HG03442 (cell line): ENCODE measurements at regions not wholly inside any gene's neighbourhood (a gene's known extent, or its start where the extent isn't known, plus 50 kb on each side); places are given as distances from the start of the nearest gene placed in this dataset.
"Not testable (repeated sequence)": the region's sequence is repeated elsewhere in the genome, so short reads cannot be mapped to it uniquely, and the experiment has no call there.

Source experiments
- ATAC-seq: cut with Tn5 transposase; IDR thresholded peaks from one replicate; pipeline ENCODE4 v1.9.1; 2021; ENCODE audit warnings: mild to moderate bottlenecking, moderate library complexity; ENCODE audit not compliant: unreplicated experiment

DNA sequence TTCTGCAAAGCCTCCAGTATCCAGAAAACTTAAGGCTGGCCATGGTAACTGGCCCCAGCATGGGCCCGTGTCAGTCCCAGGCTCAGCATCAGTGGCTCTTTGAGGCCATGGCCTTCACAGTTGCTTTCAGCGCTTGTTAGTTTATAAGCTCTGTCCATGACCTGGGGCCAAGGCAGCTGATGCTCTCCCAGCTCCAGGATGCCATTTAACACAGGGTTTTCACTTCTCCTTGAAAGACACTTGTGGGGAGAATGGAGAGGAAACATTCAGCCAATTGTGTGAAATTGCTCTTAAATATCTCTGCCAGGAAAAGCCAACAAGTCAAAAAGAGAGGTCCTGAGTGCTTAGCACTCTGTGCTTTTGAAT is 321.3 kb downstream of the FOXO1 start:
- ATAC-seq, result no peak

DNA sequence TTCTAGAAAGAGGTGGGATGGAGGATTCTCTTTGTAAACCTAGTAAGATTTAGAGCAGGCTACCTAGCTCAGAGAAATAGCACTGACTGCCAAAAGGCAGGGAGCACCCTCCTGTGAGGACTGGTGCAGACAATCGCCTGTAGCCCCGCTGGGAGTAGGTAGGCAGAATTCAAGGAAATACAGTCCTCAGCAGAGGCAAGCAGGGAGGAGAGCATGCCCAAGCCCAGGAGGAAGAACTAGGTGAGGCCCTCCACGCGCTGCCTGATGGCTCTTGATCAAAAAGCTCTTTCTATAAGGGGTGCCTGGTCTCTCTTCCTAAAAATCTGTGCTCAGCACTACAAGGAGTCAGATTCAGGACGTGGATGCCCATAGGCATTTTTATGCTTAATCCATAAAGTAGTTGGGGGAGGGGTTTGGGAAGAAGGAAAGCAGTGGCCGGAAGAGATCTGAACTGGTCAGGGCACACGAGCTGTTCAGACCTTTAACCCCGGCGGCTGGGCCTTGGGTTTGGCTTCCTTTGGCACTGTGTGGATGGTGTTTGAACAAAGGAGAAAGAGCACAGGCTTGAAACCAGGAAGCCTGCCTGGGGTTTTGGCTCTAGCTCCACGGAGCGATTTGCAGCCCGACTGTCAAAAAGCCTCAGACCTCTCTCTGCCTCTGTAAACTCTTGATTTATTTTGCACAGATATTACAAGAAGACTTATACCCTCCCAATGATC is 320.6 kb downstream of the FOXO1 start:
- ATAC-seq, result no peak

DNA sequence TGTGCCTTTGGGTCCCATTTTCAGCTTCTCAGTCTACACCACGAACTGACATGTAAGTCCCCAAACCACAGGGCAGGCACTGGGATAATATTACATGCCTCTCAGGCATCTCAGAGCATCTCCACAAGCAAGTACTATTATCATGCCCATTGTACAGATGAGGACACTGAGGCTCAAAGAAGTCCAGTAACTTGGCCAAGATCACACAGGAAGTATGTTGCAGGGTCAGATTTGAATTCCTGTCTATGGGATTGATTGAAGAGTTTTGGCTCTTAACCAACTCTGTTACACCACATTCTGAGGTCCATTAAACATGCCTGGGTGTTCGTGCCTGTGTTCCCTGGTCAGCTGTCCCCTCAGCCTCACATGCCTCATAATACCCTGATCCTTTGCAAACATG is 319.8 kb downstream of the FOXO1 start:
- no peak for ATAC-seq

DNA sequence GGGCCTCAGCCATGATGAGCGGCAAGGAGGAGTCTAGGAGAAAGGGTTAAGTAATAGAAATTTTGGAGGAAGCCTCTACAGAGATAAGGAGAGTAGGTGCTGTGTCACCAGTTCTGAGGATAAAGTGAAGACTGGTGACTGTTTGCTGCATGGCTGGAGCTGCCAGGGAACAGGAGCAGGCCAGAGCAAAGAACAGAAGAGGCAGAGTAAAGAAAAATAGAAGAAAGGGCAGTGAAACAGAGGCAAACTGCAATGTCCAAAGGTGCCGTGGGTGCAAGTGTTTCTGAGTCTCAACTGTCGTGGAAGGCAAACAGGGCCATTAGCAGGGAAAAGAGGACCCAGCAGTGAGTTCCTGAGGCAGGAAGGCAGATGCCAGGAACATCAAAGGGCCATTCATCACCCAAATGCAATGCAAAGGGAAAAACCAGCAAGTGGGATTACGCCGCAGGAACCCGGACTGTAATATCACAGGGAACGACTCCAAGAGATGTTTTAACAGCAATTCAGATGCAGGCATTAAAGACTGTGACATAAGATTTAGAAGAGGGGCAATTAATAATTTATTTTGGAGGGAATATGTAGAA is 318.3 kb downstream of the FOXO1 start:
- ATAC-seq, result no peak

DNA sequence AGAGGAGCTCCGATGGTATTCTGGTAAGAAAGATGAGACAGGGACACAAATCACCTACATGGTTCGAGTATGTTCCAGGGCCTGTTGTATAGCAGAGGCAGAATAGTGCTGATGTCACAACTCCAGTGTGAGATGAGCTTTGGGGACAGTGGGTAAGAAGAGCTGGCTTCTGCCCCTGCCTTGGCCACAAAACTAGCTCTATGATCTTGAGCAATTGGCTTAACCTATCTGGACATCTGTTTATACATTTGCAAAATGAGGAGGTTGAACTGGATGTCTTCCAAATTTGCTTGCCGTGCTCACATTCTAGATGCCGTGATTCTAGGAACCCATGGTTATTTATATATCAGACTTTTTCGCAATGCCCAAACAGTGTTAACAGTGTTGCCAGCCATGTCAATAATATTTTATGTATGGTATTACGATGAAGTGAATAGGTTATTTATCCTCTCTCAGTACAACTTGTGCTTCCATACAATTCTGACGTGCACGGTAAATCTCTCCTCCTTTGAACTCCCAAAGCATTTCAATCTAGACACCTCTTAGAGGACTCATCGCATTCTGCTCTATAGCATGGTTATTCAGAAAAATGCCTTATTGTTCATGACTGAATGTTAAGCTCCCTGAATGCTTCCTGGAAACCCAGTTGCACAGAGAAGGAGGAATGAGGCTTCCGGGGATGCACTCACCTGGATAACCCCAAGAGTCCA is 316.0 kb downstream of the FOXO1 start:
- no peak for ATAC-seq

DNA sequence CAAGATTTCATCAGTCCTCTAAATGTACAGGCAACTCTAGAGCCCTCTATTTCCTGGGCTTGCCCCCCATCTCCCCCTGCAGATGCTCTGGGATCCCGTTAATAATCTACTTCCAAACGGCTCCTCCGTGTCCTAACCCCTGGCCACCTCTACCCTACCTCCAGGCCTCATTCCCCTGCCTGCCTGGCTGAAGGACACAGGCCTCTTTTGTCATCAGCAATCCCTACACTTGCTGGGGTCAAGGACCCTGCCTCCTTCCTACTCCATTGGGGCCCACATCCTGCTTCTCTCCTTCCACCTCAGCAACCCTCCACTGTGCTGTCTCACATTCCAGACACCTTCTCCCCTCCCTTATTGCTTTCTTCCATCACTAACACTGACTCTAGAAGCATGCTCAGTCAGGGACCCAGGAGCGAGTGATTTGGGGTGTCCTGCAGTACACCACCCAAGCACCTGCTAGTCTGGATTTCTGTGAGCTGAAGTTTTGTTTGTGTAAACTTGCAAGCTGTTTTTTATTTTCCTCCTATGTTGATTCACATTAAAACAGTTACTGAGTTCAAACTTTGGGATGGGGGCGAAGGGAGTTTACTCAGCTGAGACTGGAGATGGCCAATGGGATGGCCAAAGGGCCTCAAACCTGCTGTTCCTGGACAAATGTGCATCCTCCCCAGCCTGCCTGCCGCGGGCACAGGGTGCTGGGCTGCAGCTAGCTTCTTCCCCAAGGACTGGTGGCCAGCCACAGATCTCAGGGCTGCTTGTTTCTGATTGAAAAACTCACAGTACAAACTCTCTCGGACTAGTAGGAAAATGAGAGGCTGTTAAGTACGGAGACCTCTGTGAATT is 314.7 kb downstream of the FOXO1 start:
- no peak for ATAC-seq

DNA sequence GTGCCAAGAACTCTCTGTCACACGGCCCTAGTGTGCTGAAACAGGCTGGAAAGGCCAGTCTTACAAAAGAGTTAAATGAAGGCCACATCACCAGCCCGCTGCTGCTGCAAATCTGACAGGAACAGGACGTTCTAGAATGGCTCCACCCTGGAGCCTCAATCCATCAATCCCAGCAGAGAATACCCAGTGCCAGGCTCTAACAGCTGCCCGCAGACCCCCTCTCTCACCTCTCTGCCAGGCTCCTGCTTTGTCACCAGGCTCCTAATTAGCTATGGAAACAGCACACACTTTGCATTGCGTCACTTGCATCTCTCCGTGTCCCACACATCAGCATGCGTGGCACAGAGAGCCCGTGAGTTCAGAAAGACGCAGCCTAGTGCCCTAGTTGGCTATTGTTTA is 314.1 kb downstream of the FOXO1 start:
- no peak for ATAC-seq

DNA sequence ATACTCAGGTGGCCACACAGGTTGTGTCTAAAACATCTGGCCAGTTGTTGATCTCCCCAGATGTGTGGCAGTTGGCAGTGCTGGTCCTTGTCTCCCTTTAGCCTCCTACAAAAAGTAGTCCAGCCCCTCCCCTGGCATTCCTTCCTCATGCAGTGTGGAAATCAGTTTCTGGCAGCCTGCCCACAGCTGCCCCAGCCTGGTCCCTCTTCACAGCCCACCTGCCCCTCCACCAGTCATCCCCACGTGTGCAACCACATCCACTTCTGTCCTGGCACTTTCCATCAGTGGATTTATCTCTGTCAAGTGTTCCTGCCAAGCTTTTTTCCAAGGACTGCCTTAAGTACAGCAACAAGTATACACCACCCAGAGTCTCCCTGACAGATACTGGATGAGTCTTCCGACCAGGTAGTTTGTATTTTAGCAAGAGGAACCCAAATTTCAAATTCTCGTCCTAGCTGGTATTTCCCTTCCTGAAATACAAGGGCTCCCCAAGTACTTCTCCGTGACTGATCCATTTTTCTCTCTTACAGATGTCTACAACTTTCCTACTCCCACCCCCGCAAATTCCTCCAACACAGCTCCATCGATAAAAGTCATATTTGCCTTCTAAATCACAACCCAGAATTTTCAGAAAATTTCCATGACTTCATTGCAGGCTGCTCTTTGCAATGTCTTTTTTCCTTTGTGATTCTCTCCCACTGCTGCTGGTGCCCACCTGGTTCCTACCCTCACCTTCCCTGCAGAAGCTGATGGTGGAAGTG is 313.5 kb downstream of the FOXO1 start:
- ATAC-seq, result no peak

DNA sequence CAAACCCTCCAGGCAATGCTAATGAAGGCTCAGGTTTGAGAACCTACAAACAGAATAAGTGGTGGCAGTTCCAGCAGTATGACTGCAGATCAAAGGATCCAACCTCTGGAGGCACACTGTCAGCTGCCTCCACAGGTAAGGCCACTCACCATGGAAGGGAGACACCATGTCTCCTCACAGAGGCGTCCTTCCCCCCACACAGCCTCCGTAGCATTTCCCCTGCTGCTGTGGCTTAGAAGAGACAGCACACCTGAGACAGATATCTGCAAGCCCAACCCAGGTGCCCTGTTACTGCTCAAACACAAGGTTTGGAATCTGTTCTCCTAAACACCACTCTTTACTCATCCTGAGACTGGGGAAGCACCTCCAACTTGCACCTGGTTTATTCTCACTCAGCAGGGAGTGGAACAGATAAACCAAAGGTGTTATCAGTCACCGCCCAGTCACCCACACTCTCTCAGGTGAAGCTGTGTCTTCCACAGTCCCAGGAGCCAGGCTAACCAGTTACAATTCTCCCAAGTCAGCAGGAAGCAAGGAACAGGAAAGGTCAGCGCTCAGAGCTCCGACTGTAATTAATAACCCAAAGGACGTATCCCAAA is 311.2 kb downstream of the FOXO1 start:
- no peak for ATAC-seq

DNA sequence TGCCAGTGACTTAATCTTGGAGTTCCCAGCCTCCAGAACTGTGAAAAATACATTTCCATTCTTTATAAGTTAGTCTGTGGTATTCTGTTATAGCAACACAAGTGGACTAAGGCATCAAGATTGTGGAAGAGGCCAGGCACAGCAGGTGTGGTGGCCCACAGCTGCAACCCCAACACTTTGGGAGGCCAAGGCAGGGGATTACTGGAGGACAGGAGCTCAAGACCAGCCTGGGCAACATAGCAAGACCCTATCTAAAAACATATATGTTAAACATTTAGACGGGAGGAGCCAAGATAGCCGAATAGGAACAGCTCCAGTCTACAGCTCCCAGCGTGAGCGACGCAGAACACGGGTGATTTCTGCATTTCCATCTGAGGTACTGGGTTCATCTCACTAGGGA is 310.4 kb downstream of the FOXO1 start:
- ATAC-seq, result no peak

DNA sequence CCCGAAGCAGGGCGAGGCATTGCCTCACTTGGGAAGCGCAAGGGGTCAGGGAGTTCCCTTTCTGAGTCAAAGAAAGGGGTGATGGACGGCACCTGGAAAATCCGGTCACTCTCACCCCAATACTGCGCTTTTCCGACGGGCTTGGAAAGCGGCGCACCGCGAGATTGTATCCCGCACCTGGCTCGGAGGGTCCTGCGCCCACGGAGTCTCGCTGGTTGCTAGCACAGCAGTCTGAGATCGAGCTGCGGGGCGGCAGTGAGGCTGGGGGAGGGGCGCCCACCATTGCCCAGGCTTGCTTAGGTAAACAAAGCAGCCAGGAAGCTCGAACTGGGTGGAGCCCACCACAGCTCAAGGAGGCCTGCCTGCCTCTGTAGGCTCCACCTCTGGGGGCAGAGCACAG is 310.0 kb downstream of the FOXO1 start:
- not testable (repeated sequence) for ATAC-seq

DNA sequence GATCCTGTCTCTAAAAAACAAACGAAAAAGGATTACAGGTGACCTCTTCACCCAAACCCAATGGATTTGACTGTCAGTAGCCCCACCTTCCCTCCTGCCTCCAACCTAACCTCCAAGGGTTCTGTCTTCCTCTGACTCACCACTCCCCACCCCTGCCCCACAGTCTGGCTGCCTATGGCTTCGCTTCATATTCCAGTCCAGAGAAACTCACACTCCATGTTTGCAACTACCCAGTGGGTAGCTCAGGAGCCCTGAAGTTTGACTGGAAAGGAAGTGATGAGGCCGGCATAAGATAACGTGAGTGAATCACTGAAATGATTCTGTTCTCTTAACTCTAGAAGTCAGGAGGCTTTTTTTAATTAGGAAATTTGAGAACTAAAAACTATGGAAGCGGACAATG is 303.9 kb downstream of the FOXO1 start:
- no peak for ATAC-seq

DNA sequence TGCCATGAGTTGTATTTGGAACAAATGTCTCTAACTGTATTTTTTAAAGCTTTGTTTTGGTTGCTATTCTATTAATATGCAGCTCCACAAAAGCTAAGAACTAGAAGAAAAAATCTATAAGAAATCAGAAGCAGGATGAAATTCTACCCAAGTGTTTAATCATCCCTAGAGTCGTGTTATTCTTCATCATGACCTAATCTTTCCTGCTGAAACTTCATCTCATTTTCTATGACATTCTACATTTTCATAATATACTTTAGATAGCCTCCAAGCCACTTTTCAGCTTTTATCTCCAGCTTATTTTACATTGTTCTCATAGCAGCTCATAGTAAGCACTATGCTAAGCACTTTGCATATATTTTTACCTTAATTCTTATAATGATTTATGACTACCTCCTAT is 302.8 kb downstream of the FOXO1 start:
- no peak for ATAC-seq

DNA sequence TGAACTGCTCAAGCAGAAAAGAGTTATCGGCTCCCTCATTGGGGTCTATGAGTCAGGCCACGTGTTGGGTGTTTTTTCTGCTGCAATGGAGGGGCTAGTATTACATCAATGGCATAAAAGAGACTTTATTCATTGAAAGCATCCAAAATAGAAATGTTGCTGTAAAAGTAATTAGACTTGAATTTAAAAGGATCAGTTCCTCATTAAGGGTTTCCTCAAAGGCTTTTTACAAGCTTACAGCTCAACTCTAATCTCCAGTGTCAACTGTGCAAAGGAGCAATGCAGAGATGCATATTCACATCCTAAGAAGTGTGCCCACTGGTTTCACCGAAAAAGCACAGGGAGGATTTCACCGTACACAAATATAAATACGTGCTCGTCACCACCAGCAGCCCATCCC is 300.3 kb downstream of the FOXO1 start:
- ATAC-seq, result no peak

DNA sequence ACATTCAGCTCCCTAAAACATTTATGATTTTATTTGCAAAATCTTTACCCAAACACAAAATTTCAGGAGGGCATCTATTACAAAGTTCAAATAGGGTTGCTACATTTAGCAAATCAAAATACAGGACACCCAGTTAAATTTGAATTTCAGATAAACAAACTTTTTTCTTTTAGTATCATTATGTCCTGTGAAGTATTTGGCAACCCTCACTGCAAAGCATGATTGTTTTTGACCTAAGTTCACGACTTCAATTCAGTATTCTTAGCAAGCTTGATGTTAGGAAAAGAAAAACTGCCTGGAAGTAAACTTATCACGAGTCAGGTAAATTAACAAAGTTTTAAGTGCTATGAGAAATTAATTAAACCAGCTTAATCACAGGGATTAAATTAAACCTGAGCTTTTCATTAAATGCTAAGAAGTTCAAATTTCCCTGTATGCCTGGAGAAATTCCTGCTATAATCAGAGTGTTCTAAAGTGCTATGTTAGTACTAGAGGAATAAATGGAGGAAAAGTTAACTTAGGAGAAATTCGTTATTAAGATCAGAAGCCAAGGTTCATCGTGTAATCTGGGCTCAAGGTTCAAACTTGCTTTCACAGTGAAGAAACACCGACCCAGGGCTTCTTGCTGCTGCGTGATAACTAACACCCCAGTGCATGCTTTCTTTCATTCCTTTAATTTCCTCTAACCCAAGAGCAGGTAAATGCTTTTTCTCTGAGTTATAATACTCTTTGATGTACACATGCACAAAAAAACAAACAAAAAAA is 298.1 kb downstream of the FOXO1 start:
- no peak for ATAC-seq

DNA sequence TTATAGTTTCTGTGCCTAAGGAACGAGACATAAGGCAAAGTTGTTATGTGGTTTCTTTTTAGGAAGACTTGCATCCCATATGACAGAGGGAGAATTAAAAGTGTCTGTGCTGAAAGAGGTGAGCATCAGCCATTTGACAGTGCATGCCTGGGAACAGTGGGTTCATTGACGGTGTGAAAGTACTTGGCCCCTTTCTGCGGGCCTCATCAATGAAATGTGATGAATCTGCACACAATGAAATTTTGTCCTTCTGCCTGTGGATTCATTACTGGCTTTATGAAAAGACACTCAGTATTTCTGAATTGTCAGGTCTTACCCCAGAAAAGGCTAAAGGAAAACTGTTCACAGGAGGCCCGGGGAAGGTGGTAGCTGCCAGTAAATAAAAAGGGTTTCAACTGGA is 295.8 kb downstream of the FOXO1 start:
- ATAC-seq, result no peak

DNA sequence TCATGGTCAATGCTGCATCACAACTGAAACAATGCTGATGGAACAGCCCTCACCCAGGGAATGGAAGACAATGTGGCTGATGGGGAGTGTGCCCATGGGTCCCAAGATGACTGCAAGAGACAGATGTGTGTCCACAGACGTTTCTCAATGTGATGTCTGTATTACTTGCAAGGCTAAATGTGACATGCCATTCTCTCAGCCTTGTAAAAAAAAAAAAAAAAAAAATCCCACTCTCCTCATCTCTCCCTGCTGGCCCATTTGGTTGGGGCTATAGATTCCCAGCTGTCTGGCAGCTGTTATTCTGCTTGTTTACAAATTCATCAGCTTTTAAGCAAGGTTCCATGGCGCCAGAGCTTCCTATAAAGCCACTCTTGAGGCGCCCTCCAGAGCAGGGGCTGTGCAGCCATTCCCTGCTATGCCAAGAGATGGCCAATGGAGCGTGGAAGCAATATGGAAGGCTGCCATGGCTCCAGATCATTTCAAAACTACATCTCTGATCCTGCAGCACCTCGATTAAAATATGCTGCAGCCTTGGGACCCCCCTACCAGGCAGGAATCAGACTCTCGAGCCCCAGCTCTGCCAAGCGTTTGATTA is 294.8 kb downstream of the FOXO1 start:
- no peak for ATAC-seq

DNA sequence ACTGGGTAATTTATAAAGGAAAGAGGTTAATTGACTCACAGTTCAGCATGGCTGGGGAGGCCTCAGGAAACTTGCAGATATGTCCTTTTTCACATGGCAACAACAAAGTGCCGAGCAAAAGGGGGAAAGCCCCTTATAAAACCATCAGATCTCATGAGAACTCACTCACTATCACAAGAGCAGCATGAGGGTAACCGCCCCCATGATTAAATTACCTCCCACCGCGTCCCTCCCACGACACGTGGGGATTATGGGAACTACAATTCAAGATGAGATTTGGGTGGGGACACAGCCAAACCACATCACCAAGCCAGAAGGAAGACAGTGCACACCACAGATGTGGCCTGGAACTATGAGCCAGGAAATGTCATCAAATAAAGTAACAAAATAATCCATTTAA is 292.8 kb downstream of the FOXO1 start:
- ATAC-seq, result not testable (repeated sequence)

DNA sequence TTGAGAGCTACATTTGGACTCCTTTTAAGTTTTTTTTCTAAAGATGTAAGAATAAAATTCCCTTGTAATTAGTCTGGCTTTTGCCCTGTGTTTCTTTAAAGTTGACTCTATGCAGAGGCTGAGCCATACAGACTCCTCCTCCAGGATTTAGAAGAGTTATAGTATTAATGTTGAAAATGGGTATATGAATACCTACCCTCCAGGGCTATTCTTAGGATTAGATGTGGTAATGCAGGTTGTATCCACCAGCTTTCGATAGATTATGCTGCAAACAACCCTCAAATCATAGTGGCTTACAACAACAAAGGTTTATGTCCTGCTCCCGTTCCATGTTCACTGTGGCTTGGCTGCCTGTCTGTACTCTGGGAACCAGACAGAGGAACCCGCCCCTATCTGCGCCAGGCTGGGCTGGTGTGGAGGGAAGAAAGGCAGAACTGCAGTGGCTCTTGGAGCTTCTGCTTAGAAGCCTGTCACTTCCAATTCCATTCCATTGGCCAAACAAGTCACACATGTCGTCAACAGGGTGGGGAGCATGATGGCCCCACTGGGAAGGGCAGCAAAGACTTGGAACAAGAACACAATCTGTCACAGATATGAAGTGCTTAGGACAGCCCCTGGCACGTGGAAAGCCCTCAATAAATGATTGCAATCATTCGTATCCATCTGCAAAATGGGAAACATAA is 290.8 kb downstream of the FOXO1 start:
- ATAC-seq, result no peak
